ENCODE measurements at regions not wholly inside any gene's neighbourhood (a gene's known extent, or its start where the extent isn't known, plus 50 kb on each side); places are given as distances from the start of the nearest gene placed in this dataset.

DNA sequence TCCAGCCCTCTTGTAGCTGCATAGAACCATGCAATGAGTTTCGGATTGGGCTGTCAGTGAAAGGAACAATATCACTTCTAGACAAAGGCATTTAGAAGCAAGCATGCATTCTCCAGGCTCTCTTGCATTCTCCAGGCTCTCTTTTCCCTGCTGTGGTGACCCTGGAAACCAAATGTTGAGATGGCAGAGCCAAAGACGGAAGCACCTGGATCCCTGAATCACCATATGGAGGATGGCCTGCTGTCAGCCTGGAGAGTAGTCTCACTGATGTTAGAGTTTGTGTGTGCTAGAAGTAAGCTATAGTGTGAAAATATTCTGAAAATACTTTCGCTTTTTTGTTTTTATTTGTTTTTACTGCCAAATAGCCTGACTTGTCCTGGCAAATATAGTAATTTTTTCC lies 203.9 kb downstream of the C1D start:
- RAD21 ChIA-PET (ENCODE audit: low non-redundant PET in 1 of 2, low total read pairs in 2 of 2, uncharacterized antibody in 2 of 2, unreplicated experiment in 2 of 2) = no interaction called here
- no peaks in the 10 kb centered on the region for H3K36me3 ChIP-seq (ENCODE audit: control insufficient read depth in 1 of 2, insufficient read depth in 2 of 2, low read length in 2 of 2)
- no peaks in the 10 kb centered on the region for H3K9me3 ChIP-seq (ENCODE audit: control insufficient read depth in 1 of 2, insufficient read depth in 1 of 2, low read depth in 1 of 2, low read length in 2 of 2)
- intact Hi-C loops (cut with micrococcal nuclease) = no loop called here
- H3K4me1 ChIP-seq (ENCODE audit: control insufficient read depth in 1 of 2, insufficient read depth in 2 of 2, low read length in 2 of 2) = no peaks in the 10 kb centered on the region
- BruUV-seq (replicated peaks) = no TSS peak
- DNase-seq (ENCODE audit: low read depth, low spot score) (no peak), ATAC-seq (no peak)
- H3K27me3 ChIP-seq (ENCODE audit: insufficient read depth, low read length) = peaks cover 55% of the 10 kb centered on the region
- CTCF ChIA-PET = no interaction called here
- no peak overlapping the region for H3K4me3 ChIP-seq (replicated peaks in 1 of 2; ENCODE audit: low read depth in 1 of 2, low read length in 2 of 2)
- no peak for TF ChIP-seq SIN3A (IDR thresholded peaks at IDR 0.05; ENCODE audit: low read depth)
- no peak for TF ChIP-seq SP1 (IDR thresholded peaks at IDR 0.05; ENCODE audit: low read depth)
- TF ChIP-seq ELF1 (IDR thresholded peaks at IDR 0.05; ENCODE audit: borderline replicate concordance, low read depth) = no peak
- no peak for TF ChIP-seq CEBPB (IDR thresholded peaks at IDR 0.05; ENCODE audit: low read depth)
- no peak for TF ChIP-seq EZH2 (IDR thresholded peaks at IDR 0.05)
- no peak for TF ChIP-seq JUND (IDR thresholded peaks at IDR 0.05)
- TF ChIP-seq SRF (IDR thresholded peaks at IDR 0.05; ENCODE audit: low read depth) = no peak
- no peak overlapping the region for H2AFZ ChIP-seq (ENCODE audit: low read depth, low read length, poor library complexity, severe bottlenecking)
- H4K20me1 ChIP-seq (ENCODE audit: insufficient read depth) = no peaks in the 10 kb centered on the region
- no peak overlapping the region for H3K9ac ChIP-seq (ENCODE audit: low read length)
- no peak overlapping the region for H3K4me2 ChIP-seq (ENCODE audit: low read length)
- H3K9me2 ChIP-seq (ENCODE audit: insufficient read depth) = no peaks in the 10 kb centered on the region
- POLR2A ChIA-PET = no interaction called here
- no peaks in the 10 kb centered on the region for H3K79me2 ChIP-seq (ENCODE audit: insufficient read depth, low read length)
- H3K27ac ChIP-seq (ENCODE audit: low read depth, low read length) = no peak overlapping the region

DNA sequence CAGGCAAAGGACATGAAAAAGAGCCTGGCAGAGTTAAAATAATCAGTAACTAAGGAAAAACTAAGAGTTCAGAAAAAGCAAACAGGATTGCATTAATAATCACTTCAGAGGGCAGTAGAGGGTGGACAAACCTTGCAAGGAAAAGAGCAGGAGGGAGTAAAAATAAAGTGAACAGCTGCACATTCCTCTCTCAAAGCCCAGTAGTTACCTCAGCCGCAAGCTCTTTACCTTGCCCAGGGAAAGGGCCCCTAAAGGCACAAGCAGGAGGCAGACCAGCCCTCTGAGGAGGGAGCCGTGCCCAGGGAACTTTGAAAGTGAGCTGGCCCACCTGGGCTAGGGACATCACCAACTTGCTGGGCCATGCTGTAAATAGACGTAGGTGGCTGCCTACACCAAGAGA lies 196.9 kb downstream of the C1D start:
- intact Hi-C loops (cut with micrococcal nuclease) = no loop called here
- no peaks in the 10 kb centered on the region for H3K36me3 ChIP-seq (ENCODE audit: control insufficient read depth in 1 of 2, insufficient read depth in 2 of 2, low read length in 2 of 2)
- ChIA-PET RAD21 (ENCODE audit: low non-redundant PET in 1 of 2, low total read pairs in 2 of 2, uncharacterized antibody in 2 of 2, unreplicated experiment in 2 of 2) (no interaction called here), POLR2A (no interaction called here), CTCF (interaction anchor here (1.5 kb wide), 1 partner anchor 19 kb away, joined by 4 read pairs; no protein-coding TSS in a partner anchor)
- H4K20me1 ChIP-seq (ENCODE audit: insufficient read depth) = no peaks in the 10 kb centered on the region
- no peaks in the 10 kb centered on the region for H3K9me3 ChIP-seq (ENCODE audit: control insufficient read depth in 1 of 2, insufficient read depth in 1 of 2, low read depth in 1 of 2, low read length in 2 of 2)
- no peaks in the 10 kb centered on the region for H3K4me1 ChIP-seq (ENCODE audit: control insufficient read depth in 1 of 2, insufficient read depth in 2 of 2, low read length in 2 of 2)
- no peak for DNase-seq (ENCODE audit: low read depth, low spot score)
- no peaks in the 10 kb centered on the region for H3K79me2 ChIP-seq (ENCODE audit: insufficient read depth, low read length)
- H3K27me3 ChIP-seq (ENCODE audit: insufficient read depth, low read length) = peaks cover 42% of the 10 kb centered on the region
- no peak for ATAC-seq
- H2AFZ ChIP-seq (ENCODE audit: low read depth, low read length, poor library complexity, severe bottlenecking) = no peak overlapping the region
- H3K9ac ChIP-seq (ENCODE audit: low read length) = no peak overlapping the region
- H3K27ac ChIP-seq (ENCODE audit: low read depth, low read length) = no peak overlapping the region
- H3K4me2 ChIP-seq (ENCODE audit: low read length) = no peak overlapping the region
- BruUV-seq (replicated peaks) = no TSS peak
- no peak overlapping the region for H3K4me3 ChIP-seq (replicated peaks in 1 of 2; ENCODE audit: low read depth in 1 of 2, low read length in 2 of 2)
- no peaks in the 10 kb centered on the region for H3K9me2 ChIP-seq (ENCODE audit: insufficient read depth)
- no peak for TF ChIP-seq RAD21 (IDR thresholded peaks at IDR 0.05; ENCODE audit: low read depth)
- no peak for TF ChIP-seq EGR1 (IDR thresholded peaks at IDR 0.05; ENCODE audit: low read depth)
- TF ChIP-seq POLR2A (IDR thresholded peaks at IDR 0.05; ENCODE audit: borderline replicate concordance, extremely low read depth, insufficient read depth, insufficient read length) = no peak
- no peak for TF ChIP-seq EZH2phosphoT487 (IDR thresholded peaks at IDR 0.05; ENCODE audit: borderline replicate concordance)
- TF ChIP-seq SIN3A (IDR thresholded peaks at IDR 0.05; ENCODE audit: low read depth) = no peak
- TF ChIP-seq, protein P1, sequence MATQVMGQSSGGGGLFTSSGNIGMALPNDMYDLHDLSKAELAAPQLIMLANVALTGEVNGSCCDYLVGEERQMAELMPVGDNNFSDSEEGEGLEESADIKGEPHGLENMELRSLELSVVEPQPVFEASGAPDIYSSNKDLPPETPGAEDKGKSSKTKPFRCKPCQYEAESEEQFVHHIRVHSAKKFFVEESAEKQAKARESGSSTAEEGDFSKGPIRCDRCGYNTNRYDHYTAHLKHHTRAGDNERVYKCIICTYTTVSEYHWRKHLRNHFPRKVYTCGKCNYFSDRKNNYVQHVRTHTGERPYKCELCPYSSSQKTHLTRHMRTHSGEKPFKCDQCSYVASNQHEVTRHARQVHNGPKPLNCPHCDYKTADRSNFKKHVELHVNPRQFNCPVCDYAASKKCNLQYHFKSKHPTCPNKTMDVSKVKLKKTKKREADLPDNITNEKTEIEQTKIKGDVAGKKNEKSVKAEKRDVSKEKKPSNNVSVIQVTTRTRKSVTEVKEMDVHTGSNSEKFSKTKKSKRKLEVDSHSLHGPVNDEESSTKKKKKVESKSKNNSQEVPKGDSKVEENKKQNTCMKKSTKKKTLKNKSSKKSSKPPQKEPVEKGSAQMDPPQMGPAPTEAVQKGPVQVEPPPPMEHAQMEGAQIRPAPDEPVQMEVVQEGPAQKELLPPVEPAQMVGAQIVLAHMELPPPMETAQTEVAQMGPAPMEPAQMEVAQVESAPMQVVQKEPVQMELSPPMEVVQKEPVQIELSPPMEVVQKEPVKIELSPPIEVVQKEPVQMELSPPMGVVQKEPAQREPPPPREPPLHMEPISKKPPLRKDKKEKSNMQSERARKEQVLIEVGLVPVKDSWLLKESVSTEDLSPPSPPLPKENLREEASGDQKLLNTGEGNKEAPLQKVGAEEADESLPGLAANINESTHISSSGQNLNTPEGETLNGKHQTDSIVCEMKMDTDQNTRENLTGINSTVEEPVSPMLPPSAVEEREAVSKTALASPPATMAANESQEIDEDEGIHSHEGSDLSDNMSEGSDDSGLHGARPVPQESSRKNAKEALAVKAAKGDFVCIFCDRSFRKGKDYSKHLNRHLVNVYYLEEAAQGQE (IDR thresholded peaks at IDR 0.05; ENCODE audit: low read depth) = no peak
- TF ChIP-seq YY1 (IDR thresholded peaks at IDR 0.05; ENCODE audit: extremely low read depth, insufficient replicate concordance, low read depth, low read length) = no peak
- no peak for TF ChIP-seq ZFX (IDR thresholded peaks at IDR 0.05)
- TF ChIP-seq, protein P2, sequence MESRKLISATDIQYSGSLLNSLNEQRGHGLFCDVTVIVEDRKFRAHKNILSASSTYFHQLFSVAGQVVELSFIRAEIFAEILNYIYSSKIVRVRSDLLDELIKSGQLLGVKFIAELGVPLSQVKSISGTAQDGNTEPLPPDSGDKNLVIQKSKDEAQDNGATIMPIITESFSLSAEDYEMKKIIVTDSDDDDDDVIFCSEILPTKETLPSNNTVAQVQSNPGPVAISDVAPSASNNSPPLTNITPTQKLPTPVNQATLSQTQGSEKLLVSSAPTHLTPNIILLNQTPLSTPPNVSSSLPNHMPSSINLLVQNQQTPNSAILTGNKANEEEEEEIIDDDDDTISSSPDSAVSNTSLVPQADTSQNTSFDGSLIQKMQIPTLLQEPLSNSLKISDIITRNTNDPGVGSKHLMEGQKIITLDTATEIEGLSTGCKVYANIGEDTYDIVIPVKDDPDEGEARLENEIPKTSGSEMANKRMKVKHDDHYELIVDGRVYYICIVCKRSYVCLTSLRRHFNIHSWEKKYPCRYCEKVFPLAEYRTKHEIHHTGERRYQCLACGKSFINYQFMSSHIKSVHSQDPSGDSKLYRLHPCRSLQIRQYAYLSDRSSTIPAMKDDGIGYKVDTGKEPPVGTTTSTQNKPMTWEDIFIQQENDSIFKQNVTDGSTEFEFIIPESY (IDR thresholded peaks at IDR 0.05; ENCODE audit: extremely low read depth, insufficient replicate concordance, low read length) = no peak
- no peak for TF ChIP-seq SRF (IDR thresholded peaks at IDR 0.05; ENCODE audit: low read depth)
- no peak for TF ChIP-seq TCF7L2 (IDR thresholded peaks at IDR 0.05; ENCODE audit: borderline replicate concordance, extremely low read depth, insufficient read depth, insufficient read length)
- TF ChIP-seq, protein P3, sequence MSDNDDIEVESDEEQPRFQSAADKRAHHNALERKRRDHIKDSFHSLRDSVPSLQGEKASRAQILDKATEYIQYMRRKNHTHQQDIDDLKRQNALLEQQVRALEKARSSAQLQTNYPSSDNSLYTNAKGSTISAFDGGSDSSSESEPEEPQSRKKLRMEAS (IDR thresholded peaks at IDR 0.05) = no peak
- TF ChIP-seq ZNF274 (IDR thresholded peaks at IDR 0.05; ENCODE audit: low read depth, low read length) = no peak
- TF ChIP-seq SP1 (IDR thresholded peaks at IDR 0.05; ENCODE audit: low read depth) = no peak
- no peak for TF ChIP-seq JUND (IDR thresholded peaks at IDR 0.05)

Measured in HCT116 (cell line).